GM23338 (cell line): ENCODE measurements at regions not wholly inside any gene's neighbourhood (a gene's known extent, or its start where the extent isn't known, plus 50 kb on each side); places are given as distances from the start of the nearest gene placed in this dataset.

Source experiments
- CREB1 ChIP-seq: fragments of 250-450 bp; sonication (Bioruptor Pico); IDR thresholded peaks from 2 replicates; pipeline ENCODE4 v1.5.0; 2020; ENCODE audit warnings: low read depth, mild to moderate bottlenecking, moderate library complexity
- EZH2 ChIP-seq: fragments of 200-600 bp; sonication (generic); IDR thresholded peaks from one replicate; pipeline ENCODE4 v1.8.0; 2017; ENCODE audit warnings: antibody characterized with exemption, mild to moderate bottlenecking, low read depth; ENCODE audit not compliant: unreplicated experiment
- EZH2phosphoT487 ChIP-seq: fragments of 200-600 bp; sonication (generic); IDR thresholded peaks from one replicate; pipeline ENCODE4 v1.8.1; 2018; ENCODE audit warnings: antibody characterized with exemption; ENCODE audit not compliant: unreplicated experiment
- JUNB ChIP-seq: IDR thresholded peaks from one replicate; pipeline ENCODE4 v1.6.1; 2016; ENCODE audit warnings: antibody characterized with exemption; ENCODE audit not compliant: unreplicated experiment
- NANOG ChIP-seq: IDR thresholded peaks from 2 replicates; pipeline ENCODE4 v1.6.1; 2016; ENCODE audit warnings: antibody characterized with exemption, borderline replicate concordance
- POLR2AphosphoS5 ChIP-seq: IDR thresholded peaks from 2 replicates; pipeline ENCODE4 v1.6.1; 2016; ENCODE audit warnings: antibody characterized with exemption, low read depth
- REST ChIP-seq: IDR thresholded peaks from one replicate; pipeline ENCODE4 v1.6.1; 2018; ENCODE audit warnings: antibody characterized with exemption; ENCODE audit not compliant: unreplicated experiment
- ZNF114 ChIP-seq: fragments of 250-450 bp; sonication (Bioruptor Pico); IDR thresholded peaks from 2 replicates; pipeline ENCODE4 v1.5.0; 2020; ENCODE audit warnings: mild to moderate bottlenecking, moderate library complexity
- ZNF462 ChIP-seq: fragments of 250-450 bp; sonication (Bioruptor Pico); IDR thresholded peaks from 2 replicates; pipeline ENCODE4 v1.5.0; 2020; ENCODE audit warnings: mild to moderate bottlenecking, moderate library complexity
- TF ChIP-seq, protein P1 (sequence below), 2 experiments: fragments of 200-600 bp in 1 of 2; sonication (generic) in 1 of 2; conservative IDR thresholded peaks; 2 replicates each; pipeline versions ENCODE4 v1.5.1 to v1.6.1; 2016 to 2017; ENCODE audit warnings: antibody characterized with exemption in 2 of 2, low read depth in 2 of 2, mild to moderate bottlenecking in 2 of 2, moderate library complexity in 1 of 2
- TF ChIP-seq, protein P2 (sequence below): IDR thresholded peaks from 2 replicates; pipeline ENCODE4 v1.6.1; 2016; ENCODE audit warnings: antibody characterized with exemption

GRCh38 chr18:67400502-67401117, 115.9 kb downstream of the DSEL start:
- no peak for TF ChIP-seq EZH2
- TF ChIP-seq, protein P1, sequence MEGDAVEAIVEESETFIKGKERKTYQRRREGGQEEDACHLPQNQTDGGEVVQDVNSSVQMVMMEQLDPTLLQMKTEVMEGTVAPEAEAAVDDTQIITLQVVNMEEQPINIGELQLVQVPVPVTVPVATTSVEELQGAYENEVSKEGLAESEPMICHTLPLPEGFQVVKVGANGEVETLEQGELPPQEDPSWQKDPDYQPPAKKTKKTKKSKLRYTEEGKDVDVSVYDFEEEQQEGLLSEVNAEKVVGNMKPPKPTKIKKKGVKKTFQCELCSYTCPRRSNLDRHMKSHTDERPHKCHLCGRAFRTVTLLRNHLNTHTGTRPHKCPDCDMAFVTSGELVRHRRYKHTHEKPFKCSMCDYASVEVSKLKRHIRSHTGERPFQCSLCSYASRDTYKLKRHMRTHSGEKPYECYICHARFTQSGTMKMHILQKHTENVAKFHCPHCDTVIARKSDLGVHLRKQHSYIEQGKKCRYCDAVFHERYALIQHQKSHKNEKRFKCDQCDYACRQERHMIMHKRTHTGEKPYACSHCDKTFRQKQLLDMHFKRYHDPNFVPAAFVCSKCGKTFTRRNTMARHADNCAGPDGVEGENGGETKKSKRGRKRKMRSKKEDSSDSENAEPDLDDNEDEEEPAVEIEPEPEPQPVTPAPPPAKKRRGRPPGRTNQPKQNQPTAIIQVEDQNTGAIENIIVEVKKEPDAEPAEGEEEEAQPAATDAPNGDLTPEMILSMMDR (conservative IDR thresholded peaks at IDR 0.05; ENCODE audit: low read depth in 2 of 2), result no peak
- no peak for TF ChIP-seq EZH2phosphoT487
- no peak for TF ChIP-seq ZNF462
- TF ChIP-seq POLR2AphosphoS5, result no peak
- TF ChIP-seq, protein P2, sequence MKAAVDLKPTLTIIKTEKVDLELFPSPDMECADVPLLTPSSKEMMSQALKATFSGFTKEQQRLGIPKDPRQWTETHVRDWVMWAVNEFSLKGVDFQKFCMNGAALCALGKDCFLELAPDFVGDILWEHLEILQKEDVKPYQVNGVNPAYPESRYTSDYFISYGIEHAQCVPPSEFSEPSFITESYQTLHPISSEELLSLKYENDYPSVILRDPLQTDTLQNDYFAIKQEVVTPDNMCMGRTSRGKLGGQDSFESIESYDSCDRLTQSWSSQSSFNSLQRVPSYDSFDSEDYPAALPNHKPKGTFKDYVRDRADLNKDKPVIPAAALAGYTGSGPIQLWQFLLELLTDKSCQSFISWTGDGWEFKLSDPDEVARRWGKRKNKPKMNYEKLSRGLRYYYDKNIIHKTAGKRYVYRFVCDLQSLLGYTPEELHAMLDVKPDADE, result no peak
- TF ChIP-seq ZNF114 (CRISPR knock-in tag), result no peak
- TF ChIP-seq REST, result no peak
- no peak for TF ChIP-seq CREB1 (CRISPR knock-in tag)
- no peak for TF ChIP-seq JUNB
- no peak for TF ChIP-seq NANOG
